Dermis microvascular lymphatic vessel endothelial cell (primary cell): ENCODE measurements at regions not wholly inside any gene's neighbourhood (a gene's known extent, or its start where the extent isn't known, plus 50 kb on each side); places are given as distances from the start of the nearest gene placed in this dataset.

Experiments used
- DNase-seq, 2 donors: peaks; one replicate each; pipeline versions ENCODE4 v3.0.0 to v3.0.0-alpha.2; 2010; ENCODE audit warnings: low read depth in 2 of 2

GRCh38 chr3:34758630-34759261, 880.6 kb upstream of the ARPP21 start:
- no peak for DNase-seq

- no peak for DNase-seq
These were observed 861.9 kb upstream of the ARPP21 start for GRCh38 chr3:34777386-34777785.

- DNase-seq: no peak
These were observed 860.2 kb upstream of the ARPP21 start for GRCh38 chr3:34779092-34779491.

GRCh38 chr3:34780294-34780693, 859.0 kb upstream of the ARPP21 start:
- no peak for DNase-seq

- DNase-seq: no peak
These were observed 858.4 kb upstream of the ARPP21 start for GRCh38 chr3:34780973-34781372.

- no peak for DNase-seq
These were observed 856.5 kb upstream of the ARPP21 start for GRCh38 chr3:34782871-34783270.

GRCh38 chr3:34783876-34784275, 855.4 kb upstream of the ARPP21 start:
- no peak for DNase-seq

GRCh38 chr3:34793057-34793456, 846.3 kb upstream of the ARPP21 start:
- DNase-seq: no peak

- no peak for DNase-seq
These were observed 831.7 kb upstream of the ARPP21 start for GRCh38 chr3:34807611-34808010.

- DNase-seq: no peak
These were observed 831.0 kb upstream of the ARPP21 start for GRCh38 chr3:34808287-34808686.

GRCh38 chr3:34828847-34829246, 810.5 kb upstream of the ARPP21 start:
- DNase-seq: no peak

- DNase-seq: no peak
These were observed 806.3 kb upstream of the ARPP21 start for GRCh38 chr3:34832865-34833508.

GRCh38 chr3:34837848-34838741, 801.2 kb upstream of the ARPP21 start:
- no peak for DNase-seq

- DNase-seq: no peak
These were observed 796.4 kb upstream of the ARPP21 start for GRCh38 chr3:34842706-34843480.

GRCh38 chr3:34844323-34844620, 795.1 kb upstream of the ARPP21 start:
- no peak for DNase-seq

- no peak for DNase-seq
These were observed 788.2 kb upstream of the ARPP21 start for GRCh38 chr3:34851137-34851536.

- DNase-seq: no peak
These were observed 786.4 kb upstream of the ARPP21 start for GRCh38 chr3:34852844-34853439.

GRCh38 chr3:34856081-34856947, 783.0 kb upstream of the ARPP21 start:
- no peak for DNase-seq

GRCh38 chr3:34858067-34858660, 781.2 kb upstream of the ARPP21 start:
- no peak for DNase-seq

- DNase-seq: no peak
These were observed 779.6 kb upstream of the ARPP21 start for GRCh38 chr3:34859746-34860145.
